K562 (cell line): ENCODE measurements at regions not wholly inside any gene's neighbourhood (a gene's known extent, or its start where the extent isn't known, plus 50 kb on each side); places are given as distances from the start of the nearest gene placed in this dataset.

Experiments used
- CEBPG ChIP-seq, 3 experiments: fragments of 200-800 bp in 1 of 3; sonication (Bioruptor generic) in 1 of 3; sonication (generic) in 1 of 3; formaldehyde crosslinking in 1 of 3; IDR thresholded peaks in 2 of 3; conservative IDR thresholded peaks in 1 of 3; 2 replicates each; pipeline versions ENCODE4 v1.6.1 to v1.8.0; 2016 to 2022; ENCODE audit warnings: missing compliant biosample characterization in 2 of 3, missing genetic modification characterization in 2 of 3, mild to moderate bottlenecking in 1 of 3, missing genetic modification reagents in 1 of 3
- DDX20 ChIP-seq: fragments of 450-650 bp; IDR thresholded peaks from 2 replicates; pipeline ENCODE4 v1.6.1; 2016; ENCODE audit warnings: missing genetic modification characterization, low read depth, mild to moderate bottlenecking, missing compliant biosample characterization, moderate library complexity
- FOXK2 ChIP-seq, 2 experiments: fragments of 450-650 bp; IDR thresholded peaks in 1 of 2; conservative IDR thresholded peaks in 1 of 2; 2 replicates each; pipeline ENCODE4 v1.6.1; 2016; ENCODE audit warnings: low read depth in 2 of 2, mild to moderate bottlenecking in 1 of 2
- HMGN3 ChIP-seq: IDR thresholded peaks from 2 replicates; pipeline ENCODE4 v1.6.1; 2011; ENCODE audit warnings: borderline replicate concordance, low read depth, mild to moderate bottlenecking, mixed read lengths, low read length; ENCODE audit not compliant: insufficient read length; ENCODE audit errors: extremely low read depth
- KAT8 ChIP-seq: fragments of 450-650 bp; IDR thresholded peaks from 2 replicates; pipeline ENCODE4 v1.6.1; 2016; ENCODE audit warnings: low read depth, mild to moderate bottlenecking
- MYBL2 ChIP-seq, 2 experiments: fragments of 450-650 bp in 1 of 2; sonication (generic) in 1 of 2; formaldehyde crosslinking in 1 of 2; IDR thresholded peaks; 2 replicates each; pipeline versions ENCODE4 v1.6.1 to v1.8.1; 2017 to 2022; ENCODE audit warnings: borderline replicate concordance in 1 of 2, inconsistent platforms in 1 of 2, low read depth in 1 of 2, mild to moderate bottlenecking in 1 of 2, missing genetic modification reagents in 1 of 2, moderate library complexity in 1 of 2
- SRSF7 ChIP-seq: fragments of 200-400 bp; formaldehyde crosslinking; optimal IDR thresholded peaks from 2 replicates; pipeline ENCODE3; 2017; ENCODE audit warnings: mild to moderate bottlenecking, low read depth, low read length
- ZNF133 ChIP-seq: fragments of 250-450 bp; sonication (Bioruptor Pico); IDR thresholded peaks from 2 replicates; pipeline ENCODE4 v1.4.0; 2020; ENCODE audit warnings: mild to moderate bottlenecking
- TF ChIP-seq, protein P1 (sequence below): fragments of 250-450 bp; sonication (Bioruptor Pico); IDR thresholded peaks from 2 replicates; pipeline ENCODE4 v1.4.0; 2020; ENCODE audit warnings: mild to moderate bottlenecking, moderate library complexity
- TF ChIP-seq, protein P2 (sequence below): fragments of 450-650 bp; IDR thresholded peaks from 2 replicates; pipeline ENCODE4 v1.6.1; 2016; ENCODE audit warnings: antibody characterized with exemption
- TF ChIP-seq, protein P3 (sequence below), 2 experiments: fragments of 450-650 bp in 1 of 2; sonication (generic) in 1 of 2; formaldehyde crosslinking in 1 of 2; IDR thresholded peaks in 1 of 2; conservative IDR thresholded peaks in 1 of 2; 2 replicates each; pipeline versions ENCODE4 v1.6.1 to v1.8.1; 2016 to 2023; ENCODE audit warnings: mild to moderate bottlenecking in 2 of 2, moderate library complexity in 2 of 2, inconsistent platforms in 1 of 2, missing genetic modification reagents in 1 of 2
- TF ChIP-seq, protein P4 (sequence below): sonication (generic); formaldehyde crosslinking; IDR thresholded peaks from 2 replicates; pipeline ENCODE4 v1.8.0; 2022; ENCODE audit warnings: mild to moderate bottlenecking, missing genetic modification reagents
- TF ChIP-seq, protein P5 (sequence below): sonication (generic); formaldehyde crosslinking; IDR thresholded peaks from 2 replicates; pipeline ENCODE4 v1.8.0; 2022; ENCODE audit warnings: mild to moderate bottlenecking, missing genetic modification reagents
- TF ChIP-seq, protein P6 (sequence below): fragments of 450-650 bp; formaldehyde crosslinking; IDR thresholded peaks from 2 replicates; pipeline ENCODE4 v1.4.0; 2022; ENCODE audit warnings: missing genetic modification characterization

DNA sequence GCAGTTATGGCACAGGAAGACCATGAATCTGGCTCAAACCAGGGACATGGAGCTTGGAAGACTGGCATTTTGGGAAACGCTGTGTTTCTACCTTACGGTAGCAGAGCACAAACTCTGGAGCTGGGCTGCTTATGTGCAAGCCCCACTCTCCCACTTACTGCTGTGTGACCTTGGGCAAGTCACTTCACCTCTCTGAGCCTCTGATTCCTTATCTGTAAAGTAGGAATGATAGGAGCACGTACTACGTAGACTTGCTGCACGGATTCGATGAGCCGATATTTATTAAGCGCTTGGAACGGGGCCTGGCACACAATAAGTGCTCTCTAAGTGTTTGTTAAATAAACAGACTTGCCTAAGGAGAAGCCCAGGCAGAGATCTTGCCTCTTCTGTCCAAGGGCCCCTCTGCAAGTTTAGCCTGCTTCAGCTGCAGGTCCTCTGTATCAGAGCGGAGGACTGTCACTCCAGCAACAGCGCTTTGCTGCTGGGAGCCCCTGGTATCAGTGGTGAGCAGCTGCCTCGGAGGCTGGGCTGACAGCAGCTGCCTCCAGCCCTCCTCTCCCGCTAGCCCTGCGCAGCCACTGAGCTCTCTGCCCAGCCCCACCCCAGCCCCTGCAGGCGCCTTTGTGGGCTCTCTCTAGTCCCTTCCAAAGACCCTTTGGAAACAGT lies 96.9 kb upstream of the ANO1 start (continued):
- TF ChIP-seq DDX20 (tag) (no peak), SRSF7 (no peak), HMGN3 (peak; percentile 96), CEBPG (CRISPR knock-in tag; IDR thresholded peaks at IDR 0.05) (no peak), CEBPG (tag; conservative IDR thresholded peaks at IDR 0.05 in 1 of 2, IDR thresholded peaks at IDR 0.05 in 1 of 2) (no peak), MYBL2 (IDR thresholded peaks at IDR 0.05; ENCODE audit: low read depth) (no peak), MYBL2 (CRISPR knock-in tag; IDR thresholded peaks at IDR 0.05; ENCODE audit: borderline replicate concordance) (no peak), KAT8 (no peak), ZNF133 (no peak), FOXK2 (conservative IDR thresholded peaks at IDR 0.05 in 1 of 2, IDR thresholded peaks at IDR 0.05 in 1 of 2; ENCODE audit: low read depth in 2 of 2) (no peak)
- TF ChIP-seq, protein P1, sequence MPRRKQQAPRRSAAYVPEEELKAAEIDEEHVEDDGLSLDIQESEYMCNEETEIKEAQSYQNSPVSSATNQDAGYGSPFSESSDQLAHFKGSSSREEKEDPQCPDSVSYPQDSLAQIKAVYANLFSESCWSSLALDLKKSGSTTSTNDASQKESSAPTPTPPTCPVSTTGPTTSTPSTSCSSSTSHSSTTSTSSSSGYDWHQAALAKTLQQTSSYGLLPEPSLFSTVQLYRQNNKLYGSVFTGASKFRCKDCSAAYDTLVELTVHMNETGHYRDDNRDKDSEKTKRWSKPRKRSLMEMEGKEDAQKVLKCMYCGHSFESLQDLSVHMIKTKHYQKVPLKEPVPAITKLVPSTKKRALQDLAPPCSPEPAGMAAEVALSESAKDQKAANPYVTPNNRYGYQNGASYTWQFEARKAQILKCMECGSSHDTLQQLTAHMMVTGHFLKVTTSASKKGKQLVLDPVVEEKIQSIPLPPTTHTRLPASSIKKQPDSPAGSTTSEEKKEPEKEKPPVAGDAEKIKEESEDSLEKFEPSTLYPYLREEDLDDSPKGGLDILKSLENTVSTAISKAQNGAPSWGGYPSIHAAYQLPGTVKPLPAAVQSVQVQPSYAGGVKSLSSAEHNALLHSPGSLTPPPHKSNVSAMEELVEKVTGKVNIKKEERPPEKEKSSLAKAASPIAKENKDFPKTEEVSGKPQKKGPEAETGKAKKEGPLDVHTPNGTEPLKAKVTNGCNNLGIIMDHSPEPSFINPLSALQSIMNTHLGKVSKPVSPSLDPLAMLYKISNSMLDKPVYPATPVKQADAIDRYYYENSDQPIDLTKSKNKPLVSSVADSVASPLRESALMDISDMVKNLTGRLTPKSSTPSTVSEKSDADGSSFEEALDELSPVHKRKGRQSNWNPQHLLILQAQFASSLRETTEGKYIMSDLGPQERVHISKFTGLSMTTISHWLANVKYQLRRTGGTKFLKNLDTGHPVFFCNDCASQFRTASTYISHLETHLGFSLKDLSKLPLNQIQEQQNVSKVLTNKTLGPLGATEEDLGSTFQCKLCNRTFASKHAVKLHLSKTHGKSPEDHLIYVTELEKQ (CRISPR knock-in tag), result no peak
- TF ChIP-seq, protein P2, sequence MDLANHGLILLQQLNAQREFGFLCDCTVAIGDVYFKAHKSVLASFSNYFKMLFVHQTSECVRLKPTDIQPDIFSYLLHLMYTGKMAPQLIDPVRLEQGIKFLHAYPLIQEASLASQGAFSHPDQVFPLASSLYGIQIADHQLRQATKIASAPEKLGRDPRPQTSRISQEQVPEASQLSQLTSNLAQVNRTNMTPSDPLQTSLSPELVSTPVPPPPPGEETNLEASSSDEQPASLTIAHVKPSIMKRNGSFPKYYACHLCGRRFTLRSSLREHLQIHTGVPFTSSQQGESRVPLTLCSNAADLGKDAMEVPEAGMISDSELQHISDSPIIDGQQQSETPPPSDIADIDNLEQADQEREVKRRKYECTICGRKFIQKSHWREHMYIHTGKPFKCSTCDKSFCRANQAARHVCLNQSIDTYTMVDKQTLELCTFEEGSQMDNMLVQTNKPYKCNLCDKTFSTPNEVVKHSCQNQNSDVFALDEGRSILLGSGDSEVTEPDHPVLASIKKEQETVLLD, result no peak
- TF ChIP-seq, protein P3, sequence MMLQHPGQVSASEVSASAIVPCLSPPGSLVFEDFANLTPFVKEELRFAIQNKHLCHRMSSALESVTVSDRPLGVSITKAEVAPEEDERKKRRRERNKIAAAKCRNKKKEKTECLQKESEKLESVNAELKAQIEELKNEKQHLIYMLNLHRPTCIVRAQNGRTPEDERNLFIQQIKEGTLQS (IDR thresholded peaks at IDR 0.05), result no peak
- TF ChIP-seq, protein P3 (CRISPR knock-in tag; conservative IDR thresholded peaks at IDR 0.05), result no peak
- TF ChIP-seq, protein P4, sequence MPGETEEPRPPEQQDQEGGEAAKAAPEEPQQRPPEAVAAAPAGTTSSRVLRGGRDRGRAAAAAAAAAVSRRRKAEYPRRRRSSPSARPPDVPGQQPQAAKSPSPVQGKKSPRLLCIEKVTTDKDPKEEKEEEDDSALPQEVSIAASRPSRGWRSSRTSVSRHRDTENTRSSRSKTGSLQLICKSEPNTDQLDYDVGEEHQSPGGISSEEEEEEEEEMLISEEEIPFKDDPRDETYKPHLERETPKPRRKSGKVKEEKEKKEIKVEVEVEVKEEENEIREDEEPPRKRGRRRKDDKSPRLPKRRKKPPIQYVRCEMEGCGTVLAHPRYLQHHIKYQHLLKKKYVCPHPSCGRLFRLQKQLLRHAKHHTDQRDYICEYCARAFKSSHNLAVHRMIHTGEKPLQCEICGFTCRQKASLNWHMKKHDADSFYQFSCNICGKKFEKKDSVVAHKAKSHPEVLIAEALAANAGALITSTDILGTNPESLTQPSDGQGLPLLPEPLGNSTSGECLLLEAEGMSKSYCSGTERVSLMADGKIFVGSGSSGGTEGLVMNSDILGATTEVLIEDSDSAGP (CRISPR knock-in tag), result no peak
- TF ChIP-seq, protein P5, sequence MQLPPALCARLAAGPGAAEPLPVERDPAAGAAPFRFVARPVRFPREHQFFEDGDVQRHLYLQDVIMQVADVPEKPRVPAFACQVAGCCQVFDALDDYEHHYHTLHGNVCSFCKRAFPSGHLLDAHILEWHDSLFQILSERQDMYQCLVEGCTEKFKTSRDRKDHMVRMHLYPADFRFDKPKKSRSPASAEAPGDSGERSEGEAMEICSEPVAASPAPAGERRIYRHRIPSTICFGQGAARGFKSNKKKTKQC (CRISPR knock-in tag), result no peak
- TF ChIP-seq, protein P6, sequence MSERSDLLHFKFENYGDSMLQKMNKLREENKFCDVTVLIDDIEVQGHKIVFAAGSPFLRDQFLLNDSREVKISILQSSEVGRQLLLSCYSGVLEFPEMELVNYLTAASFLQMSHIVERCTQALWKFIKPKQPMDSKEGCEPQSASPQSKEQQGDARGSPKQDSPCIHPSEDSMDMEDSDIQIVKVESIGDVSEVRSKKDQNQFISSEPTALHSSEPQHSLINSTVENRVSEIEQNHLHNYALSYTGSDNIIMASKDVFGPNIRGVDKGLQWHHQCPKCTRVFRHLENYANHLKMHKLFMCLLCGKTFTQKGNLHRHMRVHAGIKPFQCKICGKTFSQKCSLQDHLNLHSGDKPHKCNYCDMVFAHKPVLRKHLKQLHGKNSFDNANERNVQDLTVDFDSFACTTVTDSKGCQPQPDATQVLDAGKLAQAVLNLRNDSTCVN (CRISPR knock-in tag), result no peak
